ENCODE measurements at regions not wholly inside any gene's neighbourhood (a gene's known extent, or its start where the extent isn't known, plus 50 kb on each side); places are given as distances from the start of the nearest gene placed in this dataset.

DNA sequence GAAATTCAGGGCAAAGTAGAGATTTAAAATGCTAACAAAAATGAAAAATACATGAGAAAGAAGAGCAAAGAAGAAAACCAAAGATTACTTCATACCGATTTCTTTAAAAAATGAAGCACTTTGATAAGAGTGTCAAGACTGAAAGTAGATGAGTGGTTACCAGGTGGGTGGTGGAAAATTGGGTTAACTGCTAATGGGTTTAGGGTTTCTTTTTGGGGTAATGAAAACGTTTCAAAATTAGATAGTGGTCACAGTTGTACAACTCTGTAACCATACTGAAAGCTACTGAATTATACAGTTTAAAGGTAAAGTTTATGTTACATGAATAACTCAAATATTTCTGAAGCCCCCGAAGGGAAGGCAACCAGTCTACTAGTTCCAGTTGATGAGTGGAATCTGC lies 179.4 kb downstream of the NDFIP2 start:
- H3K27me3 ChIP-seq: no peaks in the 10 kb centered on the region
- H3K36me3 ChIP-seq (replicated peaks in 1 of 2; ENCODE audit: insufficient read depth in 1 of 2, low read depth in 2 of 2): no peaks in the 10 kb centered on the region
- no peak overlapping the region for H3K4me3 ChIP-seq
- 69 to 70% methylated on average over 3 of the region's 3 CpGs for WGBS, 2 donors
- H3K9me3 ChIP-seq: no peaks in the 10 kb centered on the region
- DNase-seq (no peak), ATAC-seq (no peak)
- H3K27ac ChIP-seq: no peak overlapping the region
- intact Hi-C loops (cut with DNase I): no loop called here
- TF ChIP-seq, protein P1, sequence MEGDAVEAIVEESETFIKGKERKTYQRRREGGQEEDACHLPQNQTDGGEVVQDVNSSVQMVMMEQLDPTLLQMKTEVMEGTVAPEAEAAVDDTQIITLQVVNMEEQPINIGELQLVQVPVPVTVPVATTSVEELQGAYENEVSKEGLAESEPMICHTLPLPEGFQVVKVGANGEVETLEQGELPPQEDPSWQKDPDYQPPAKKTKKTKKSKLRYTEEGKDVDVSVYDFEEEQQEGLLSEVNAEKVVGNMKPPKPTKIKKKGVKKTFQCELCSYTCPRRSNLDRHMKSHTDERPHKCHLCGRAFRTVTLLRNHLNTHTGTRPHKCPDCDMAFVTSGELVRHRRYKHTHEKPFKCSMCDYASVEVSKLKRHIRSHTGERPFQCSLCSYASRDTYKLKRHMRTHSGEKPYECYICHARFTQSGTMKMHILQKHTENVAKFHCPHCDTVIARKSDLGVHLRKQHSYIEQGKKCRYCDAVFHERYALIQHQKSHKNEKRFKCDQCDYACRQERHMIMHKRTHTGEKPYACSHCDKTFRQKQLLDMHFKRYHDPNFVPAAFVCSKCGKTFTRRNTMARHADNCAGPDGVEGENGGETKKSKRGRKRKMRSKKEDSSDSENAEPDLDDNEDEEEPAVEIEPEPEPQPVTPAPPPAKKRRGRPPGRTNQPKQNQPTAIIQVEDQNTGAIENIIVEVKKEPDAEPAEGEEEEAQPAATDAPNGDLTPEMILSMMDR (IDR thresholded peaks at IDR 0.05): no peak
- TF ChIP-seq POLR2A (IDR thresholded peaks at IDR 0.05): no peak
- peaks cover 23% of the 10 kb centered on the region for H3K4me1 ChIP-seq

DNA sequence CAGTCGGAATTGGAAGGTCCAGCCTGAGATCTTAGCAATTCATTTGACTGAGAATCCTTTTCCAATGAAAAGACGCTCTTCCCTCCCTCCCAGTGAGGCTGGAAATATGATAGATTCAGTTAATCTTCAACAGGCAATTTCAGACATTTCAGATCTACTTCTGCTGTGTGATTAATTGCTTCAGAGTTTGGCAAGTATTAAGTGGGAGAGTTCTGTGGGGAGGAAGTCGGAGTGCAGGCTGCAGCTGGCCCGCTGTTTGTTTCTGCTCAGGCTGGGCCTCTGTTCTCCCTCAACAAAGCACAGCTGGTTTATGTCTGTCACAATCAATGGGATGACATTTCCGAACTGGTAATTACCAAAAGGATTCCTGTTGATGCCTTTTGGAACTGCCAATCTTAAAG lies 178.2 kb downstream of the NDFIP2 start:
- Histone ChIP-seq H3K36me3 (replicated peaks in 1 of 2; ENCODE audit: insufficient read depth in 1 of 2, low read depth in 2 of 2) (no peaks in the 10 kb centered on the region), H3K4me3 (no peak overlapping the region), H3K27ac (peak overlapping the region in 2 of 4 donors; percentile 25 to 30), H3K9me3 (no peaks in the 10 kb centered on the region), H3K27me3 (no peaks in the 10 kb centered on the region), H3K4me1 (peaks cover 23% of the 10 kb centered on the region)
- intact Hi-C loops (cut with DNase I): no loop called here
- no peak for TF ChIP-seq POLR2A (IDR thresholded peaks at IDR 0.05)
- TF ChIP-seq, protein P1 (IDR thresholded peaks at IDR 0.05): no peak
- peak; percentile 72 for ATAC-seq
- peak in 2 of 4 donors; percentile 24 to 41 for DNase-seq
- WGBS, 2 donors: 24 to 44% methylated on average over 5 of the region's 5 CpGs

DNA sequence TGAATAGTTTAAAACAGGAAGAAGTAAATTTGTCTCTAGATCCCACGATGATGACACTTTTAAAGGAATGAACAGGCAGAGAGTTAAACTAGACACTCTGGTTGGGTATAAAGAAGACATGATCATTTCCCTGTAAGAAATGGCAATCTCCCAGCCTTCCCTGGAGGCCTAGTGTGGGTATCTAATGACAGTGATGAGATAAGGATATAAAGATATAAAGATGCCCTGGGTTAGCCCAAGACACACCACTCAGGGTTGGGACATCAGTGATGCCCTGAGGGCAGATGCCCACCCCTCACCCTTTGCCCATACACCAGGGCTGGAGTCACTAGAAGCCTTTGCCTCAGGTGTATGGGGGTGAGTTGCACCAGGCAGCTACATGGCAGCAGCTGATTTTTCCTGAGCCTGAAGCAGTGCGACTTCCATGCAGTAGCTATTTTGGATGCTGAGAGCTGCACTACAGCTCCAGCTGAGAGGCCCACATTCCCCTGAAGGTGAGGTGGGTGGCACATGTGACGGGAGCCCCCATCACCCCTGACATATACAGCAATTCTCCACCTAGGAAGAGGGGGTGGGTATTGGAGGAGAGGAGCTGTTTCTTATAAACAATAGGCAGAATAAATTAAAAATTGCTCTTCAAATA lies 177.5 kb downstream of the NDFIP2 start:
- no peak overlapping the region for H3K4me3 ChIP-seq
- no peaks in the 10 kb centered on the region for H3K36me3 ChIP-seq (replicated peaks in 1 of 2; ENCODE audit: insufficient read depth in 1 of 2, low read depth in 2 of 2)
- H3K27ac ChIP-seq: peak overlapping the region in 2 of 4 donors; percentile 9 to 25
- no peak for TF ChIP-seq POLR2A (IDR thresholded peaks at IDR 0.05)
- TF ChIP-seq, protein P1 (IDR thresholded peaks at IDR 0.05): no peak
- no peak for ATAC-seq
- no peak for DNase-seq
- H3K4me1 ChIP-seq: peaks cover 23% of the 10 kb centered on the region
- no peaks in the 10 kb centered on the region for H3K27me3 ChIP-seq
- intact Hi-C loops (cut with DNase I): no loop called here
- 74 to 88% methylated on average over 3 of the region's 3 CpGs for WGBS, 2 donors
- no peaks in the 10 kb centered on the region for H3K9me3 ChIP-seq

DNA sequence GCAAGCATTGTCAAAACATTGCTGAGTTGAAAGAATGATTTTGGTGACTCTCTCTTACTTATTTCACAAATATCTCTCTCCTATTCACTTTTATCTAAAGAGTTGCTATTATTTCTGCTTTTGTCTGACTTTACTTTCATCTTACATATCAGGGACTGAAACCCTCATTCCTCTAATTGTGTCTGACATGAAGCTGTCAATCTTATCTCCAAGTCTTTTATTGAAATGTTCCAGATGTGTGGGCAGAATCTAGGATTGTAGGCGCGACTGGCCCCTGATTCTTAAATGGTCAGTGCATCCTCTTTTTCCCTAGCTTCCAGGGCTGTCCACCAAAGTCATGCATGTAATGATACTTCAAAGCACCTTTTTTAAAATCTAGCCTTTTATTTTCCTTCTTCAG lies 174.6 kb downstream of the NDFIP2 start:
- no peak overlapping the region for H3K27ac ChIP-seq

More for the DNA sequence above, 174.6 kb downstream of the NDFIP2 start:
- Histone ChIP-seq H3K36me3 (replicated peaks in 1 of 2; ENCODE audit: insufficient read depth in 1 of 2, low read depth in 2 of 2) (no peaks in the 10 kb centered on the region), H3K4me1 (peaks cover 18% of the 10 kb centered on the region), H3K4me3 (no peak overlapping the region), H3K9me3 (no peaks in the 10 kb centered on the region), H3K27me3 (no peaks in the 10 kb centered on the region)
- no peak for DNase-seq
- TF ChIP-seq POLR2A (IDR thresholded peaks at IDR 0.05): no peak
- TF ChIP-seq, protein P1 (IDR thresholded peaks at IDR 0.05): no peak
- no peak for ATAC-seq
- intact Hi-C loops (cut with DNase I): no loop called here
- WGBS, 2 donors: 90 to 92% methylated on average over 2 of the region's 2 CpGs
